ENCODE measurements at regions not wholly inside any gene's neighbourhood (a gene's known extent, or its start where the extent isn't known, plus 50 kb on each side); places are given as distances from the start of the nearest gene placed in this dataset.

GRCh38 chr15:39139431-39140059, 441.3 kb upstream of the THBS1 start:
- no peak overlapping the region for H3K4me3 ChIP-seq (ENCODE audit: low read depth in 1 of 2, low read length in 2 of 2)
- H3K27ac ChIP-seq (ENCODE audit: low read length), result peak overlapping the region; percentile 14
- peaks cover 0 to under 1% of the 10 kb centered on the region in 2 donors for H3K4me1 ChIP-seq (ENCODE audit: control insufficient read depth in 1 of 2, insufficient read depth in 2 of 2, low read length in 2 of 2)
- no peaks in the 10 kb centered on the region for H3K36me3 ChIP-seq (ENCODE audit: control insufficient read depth in 1 of 2, insufficient read depth in 2 of 2, low read length in 2 of 2)
- H3K27me3 ChIP-seq (ENCODE audit: low read depth, low read length), result no peaks in the 10 kb centered on the region
- H3K9me3 ChIP-seq (ENCODE audit: control insufficient read depth in 1 of 2, low read length in 2 of 2), result no peaks in the 10 kb centered on the region

- no peaks in the 10 kb centered on the region for H3K36me3 ChIP-seq (ENCODE audit: control insufficient read depth in 1 of 2, insufficient read depth in 2 of 2, low read length in 2 of 2)
These were observed 440.7 kb upstream of the THBS1 start for GRCh38 chr15:39140060-39140604.

GRCh38 chr15:39142500-39142899, 438.4 kb upstream of the THBS1 start:
- H3K36me3 ChIP-seq (ENCODE audit: control insufficient read depth in 1 of 2, insufficient read depth in 2 of 2, low read length in 2 of 2), result no peaks in the 10 kb centered on the region
- no peak overlapping the region for H3K27ac ChIP-seq (ENCODE audit: low read length)
- no peaks in the 10 kb centered on the region for H3K4me1 ChIP-seq (ENCODE audit: control insufficient read depth in 1 of 2, insufficient read depth in 2 of 2, low read length in 2 of 2)
- no peak overlapping the region for H3K4me3 ChIP-seq (ENCODE audit: low read depth in 1 of 2, low read length in 2 of 2)
- H3K27me3 ChIP-seq (ENCODE audit: low read depth, low read length), result no peaks in the 10 kb centered on the region
- H3K9me3 ChIP-seq (ENCODE audit: control insufficient read depth in 1 of 2, low read length in 2 of 2), result no peaks in the 10 kb centered on the region

More at GRCh38 chr15:39140060-39140604, 440.7 kb upstream of the THBS1 start:
- no peaks in the 10 kb centered on the region for H3K27me3 ChIP-seq (ENCODE audit: low read depth, low read length)
- H3K9me3 ChIP-seq (ENCODE audit: control insufficient read depth in 1 of 2, low read length in 2 of 2), result no peaks in the 10 kb centered on the region
- no peak overlapping the region for H3K4me3 ChIP-seq (ENCODE audit: low read depth in 1 of 2, low read length in 2 of 2)
- H3K4me1 ChIP-seq (ENCODE audit: control insufficient read depth in 1 of 2, insufficient read depth in 2 of 2, low read length in 2 of 2), result no peaks in the 10 kb centered on the region
- H3K27ac ChIP-seq (ENCODE audit: low read length), result peak overlapping the region; percentile 14

GRCh38 chr15:39143479-39143878, 437.4 kb upstream of the THBS1 start:
- Histone ChIP-seq H3K4me1 (ENCODE audit: control insufficient read depth in 1 of 2, insufficient read depth in 2 of 2, low read length in 2 of 2) (no peaks in the 10 kb centered on the region), H3K4me3 (ENCODE audit: low read depth in 1 of 2, low read length in 2 of 2) (no peak overlapping the region), H3K27me3 (ENCODE audit: low read depth, low read length) (no peaks in the 10 kb centered on the region), H3K9me3 (ENCODE audit: control insufficient read depth in 1 of 2, low read length in 2 of 2) (no peaks in the 10 kb centered on the region), H3K36me3 (ENCODE audit: control insufficient read depth in 1 of 2, insufficient read depth in 2 of 2, low read length in 2 of 2) (no peaks in the 10 kb centered on the region), H3K27ac (ENCODE audit: low read length) (no peak overlapping the region)

GRCh38 chr15:39144051-39144450, 436.8 kb upstream of the THBS1 start:
- Histone ChIP-seq H3K27ac (ENCODE audit: low read length) (no peak overlapping the region), H3K36me3 (ENCODE audit: control insufficient read depth in 1 of 2, insufficient read depth in 2 of 2, low read length in 2 of 2) (no peaks in the 10 kb centered on the region), H3K9me3 (ENCODE audit: control insufficient read depth in 1 of 2, low read length in 2 of 2) (no peaks in the 10 kb centered on the region), H3K4me3 (ENCODE audit: low read depth in 1 of 2, low read length in 2 of 2) (no peak overlapping the region), H3K27me3 (ENCODE audit: low read depth, low read length) (no peaks in the 10 kb centered on the region), H3K4me1 (ENCODE audit: control insufficient read depth in 1 of 2, insufficient read depth in 2 of 2, low read length in 2 of 2) (no peaks in the 10 kb centered on the region)

GRCh38 chr15:39144613-39145499, 436.0 kb upstream of the THBS1 start:
- Histone ChIP-seq H3K27me3 (ENCODE audit: low read depth, low read length) (no peaks in the 10 kb centered on the region), H3K36me3 (ENCODE audit: control insufficient read depth in 1 of 2, insufficient read depth in 2 of 2, low read length in 2 of 2) (no peaks in the 10 kb centered on the region), H3K4me1 (ENCODE audit: control insufficient read depth in 1 of 2, insufficient read depth in 2 of 2, low read length in 2 of 2) (no peaks in the 10 kb centered on the region), H3K4me3 (ENCODE audit: low read depth in 1 of 2, low read length in 2 of 2) (no peak overlapping the region), H3K27ac (ENCODE audit: low read length) (no peak overlapping the region), H3K9me3 (ENCODE audit: control insufficient read depth in 1 of 2, low read length in 2 of 2) (no peaks in the 10 kb centered on the region)

- H3K27ac ChIP-seq (ENCODE audit: low read length), result no peak overlapping the region
- H3K4me1 ChIP-seq (ENCODE audit: control insufficient read depth in 1 of 2, insufficient read depth in 2 of 2, low read length in 2 of 2), result no peaks in the 10 kb centered on the region
- no peaks in the 10 kb centered on the region for H3K9me3 ChIP-seq (ENCODE audit: control insufficient read depth in 1 of 2, low read length in 2 of 2)
- H3K4me3 ChIP-seq (ENCODE audit: low read depth in 1 of 2, low read length in 2 of 2), result no peak overlapping the region
- H3K27me3 ChIP-seq (ENCODE audit: low read depth, low read length), result no peaks in the 10 kb centered on the region
- H3K36me3 ChIP-seq (ENCODE audit: control insufficient read depth in 1 of 2, insufficient read depth in 2 of 2, low read length in 2 of 2), result no peaks in the 10 kb centered on the region
These were observed 434.8 kb upstream of the THBS1 start for GRCh38 chr15:39145854-39146625.

GRCh38 chr15:39149636-39150150, 431.2 kb upstream of the THBS1 start:
- Histone ChIP-seq H3K4me3 (ENCODE audit: low read depth in 1 of 2, low read length in 2 of 2) (no peak overlapping the region), H3K4me1 (ENCODE audit: control insufficient read depth in 1 of 2, insufficient read depth in 2 of 2, low read length in 2 of 2) (peaks cover 0 to 8% of the 10 kb centered on the region in 2 donors), H3K36me3 (ENCODE audit: control insufficient read depth in 1 of 2, insufficient read depth in 2 of 2, low read length in 2 of 2) (no peaks in the 10 kb centered on the region), H3K9me3 (ENCODE audit: control insufficient read depth in 1 of 2, low read length in 2 of 2) (no peaks in the 10 kb centered on the region), H3K27ac (ENCODE audit: low read length) (no peak overlapping the region), H3K27me3 (ENCODE audit: low read depth, low read length) (no peaks in the 10 kb centered on the region)

- Histone ChIP-seq H3K4me1 (ENCODE audit: control insufficient read depth in 1 of 2, insufficient read depth in 2 of 2, low read length in 2 of 2) (peaks cover 0 to 8% of the 10 kb centered on the region in 2 donors), H3K27me3 (ENCODE audit: low read depth, low read length) (no peaks in the 10 kb centered on the region), H3K9me3 (ENCODE audit: control insufficient read depth in 1 of 2, low read length in 2 of 2) (no peaks in the 10 kb centered on the region), H3K4me3 (ENCODE audit: low read depth in 1 of 2, low read length in 2 of 2) (no peak overlapping the region), H3K27ac (ENCODE audit: low read length) (no peak overlapping the region), H3K36me3 (ENCODE audit: control insufficient read depth in 1 of 2, insufficient read depth in 2 of 2, low read length in 2 of 2) (no peaks in the 10 kb centered on the region)
These were observed 429.3 kb upstream of the THBS1 start for GRCh38 chr15:39151545-39151944.

- H3K4me1 ChIP-seq (ENCODE audit: control insufficient read depth in 1 of 2, insufficient read depth in 2 of 2, low read length in 2 of 2), result peaks cover 0 to 8% of the 10 kb centered on the region in 2 donors
- no peaks in the 10 kb centered on the region for H3K9me3 ChIP-seq (ENCODE audit: control insufficient read depth in 1 of 2, low read length in 2 of 2)
- H3K27ac ChIP-seq (ENCODE audit: low read length), result no peak overlapping the region
- H3K27me3 ChIP-seq (ENCODE audit: low read depth, low read length), result no peaks in the 10 kb centered on the region
- H3K36me3 ChIP-seq (ENCODE audit: control insufficient read depth in 1 of 2, insufficient read depth in 2 of 2, low read length in 2 of 2), result no peaks in the 10 kb centered on the region
- H3K4me3 ChIP-seq (ENCODE audit: low read depth in 1 of 2, low read length in 2 of 2), result no peak overlapping the region
These were observed 427.7 kb upstream of the THBS1 start for GRCh38 chr15:39153058-39153714.

Measured in muscle layer of duodenum (tissue), 2 donors.